ENCODE measurements at regions not wholly inside any gene's neighbourhood (a gene's known extent, or its start where the extent isn't known, plus 50 kb on each side); places are given as distances from the start of the nearest gene placed in this dataset.
A peak's percentile ranks its signal among the peaks of the same experiment; 100 is the strongest.

DNA sequence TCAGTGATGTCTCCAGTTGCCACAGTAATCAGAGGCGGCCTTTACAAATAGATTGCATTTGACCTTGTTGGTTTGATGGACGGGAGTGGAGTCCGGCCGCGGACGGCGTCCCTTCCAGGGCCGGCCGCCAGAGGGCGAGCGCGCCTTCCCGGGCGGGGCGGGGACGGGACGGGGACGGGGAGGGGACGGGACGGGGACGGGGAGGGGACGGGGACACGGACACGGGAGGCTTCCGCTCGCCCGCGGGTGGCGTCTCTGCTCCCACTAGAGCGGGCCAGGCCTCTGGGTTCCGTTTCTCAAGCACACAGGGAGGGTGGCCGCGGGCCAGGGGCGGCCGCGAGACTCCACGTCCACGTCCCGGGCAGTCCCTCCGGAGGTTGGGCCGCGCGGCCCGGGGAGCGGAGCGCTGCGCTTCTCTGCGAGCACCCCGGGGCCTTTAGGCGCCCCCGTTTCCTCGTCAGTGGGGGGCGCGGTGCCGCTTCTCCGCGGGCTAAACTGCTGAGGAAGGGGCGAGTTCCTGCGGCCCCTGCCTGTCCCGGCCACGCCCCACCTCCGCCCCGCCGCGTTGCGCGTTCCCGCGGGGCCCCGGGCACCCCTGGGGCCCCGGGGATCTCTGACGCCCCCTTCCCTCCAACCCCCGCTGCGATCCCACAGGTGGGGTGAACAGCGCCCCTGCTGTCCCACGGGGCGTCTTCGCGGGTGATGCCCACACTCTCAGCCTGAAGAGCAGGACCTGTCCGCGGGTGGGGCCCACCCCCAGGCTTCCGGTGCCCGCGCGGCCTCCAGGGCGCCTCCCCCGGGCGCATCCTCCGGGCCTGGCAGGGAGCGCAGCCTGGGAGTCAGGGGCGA, 84.2 kb upstream of the MKI67 start:
- Histone ChIP-seq H3K4me3 (ENCODE audit: low read depth, low read length) (peak overlapping the region; percentile 45), H3K36me3 (ENCODE audit: control insufficient read depth, insufficient read depth, low read length) (no peaks in the 10 kb centered on the region), H3K27me3 (ENCODE audit: control insufficient read depth, insufficient read depth, low read length) (no peaks in the 10 kb centered on the region)
- FAIRE-seq, result no peak
- DNase-seq (ENCODE audit: low read depth), result peak; percentile 7
- TF ChIP-seq, protein P1, sequence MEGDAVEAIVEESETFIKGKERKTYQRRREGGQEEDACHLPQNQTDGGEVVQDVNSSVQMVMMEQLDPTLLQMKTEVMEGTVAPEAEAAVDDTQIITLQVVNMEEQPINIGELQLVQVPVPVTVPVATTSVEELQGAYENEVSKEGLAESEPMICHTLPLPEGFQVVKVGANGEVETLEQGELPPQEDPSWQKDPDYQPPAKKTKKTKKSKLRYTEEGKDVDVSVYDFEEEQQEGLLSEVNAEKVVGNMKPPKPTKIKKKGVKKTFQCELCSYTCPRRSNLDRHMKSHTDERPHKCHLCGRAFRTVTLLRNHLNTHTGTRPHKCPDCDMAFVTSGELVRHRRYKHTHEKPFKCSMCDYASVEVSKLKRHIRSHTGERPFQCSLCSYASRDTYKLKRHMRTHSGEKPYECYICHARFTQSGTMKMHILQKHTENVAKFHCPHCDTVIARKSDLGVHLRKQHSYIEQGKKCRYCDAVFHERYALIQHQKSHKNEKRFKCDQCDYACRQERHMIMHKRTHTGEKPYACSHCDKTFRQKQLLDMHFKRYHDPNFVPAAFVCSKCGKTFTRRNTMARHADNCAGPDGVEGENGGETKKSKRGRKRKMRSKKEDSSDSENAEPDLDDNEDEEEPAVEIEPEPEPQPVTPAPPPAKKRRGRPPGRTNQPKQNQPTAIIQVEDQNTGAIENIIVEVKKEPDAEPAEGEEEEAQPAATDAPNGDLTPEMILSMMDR (IDR thresholded peaks at IDR 0.05; ENCODE audit: insufficient read depth, low read length, severe bottlenecking), result peak; percentile 76

GRCh38 chr10:128211064-128211504, 84.9 kb upstream of the MKI67 start:
- Histone ChIP-seq H3K27me3 (ENCODE audit: control insufficient read depth, insufficient read depth, low read length) (no peaks in the 10 kb centered on the region), H3K4me3 (ENCODE audit: low read depth, low read length) (no peak overlapping the region), H3K36me3 (ENCODE audit: control insufficient read depth, insufficient read depth, low read length) (no peaks in the 10 kb centered on the region)
- TF ChIP-seq, protein P1 (IDR thresholded peaks at IDR 0.05; ENCODE audit: insufficient read depth, low read length, severe bottlenecking), result no peak
- no peak for DNase-seq (ENCODE audit: low read depth)
- FAIRE-seq, result no peak

- Histone ChIP-seq H3K4me3 (ENCODE audit: low read depth, low read length) (no peak overlapping the region), H3K36me3 (ENCODE audit: control insufficient read depth, insufficient read depth, low read length) (no peaks in the 10 kb centered on the region), H3K27me3 (ENCODE audit: control insufficient read depth, insufficient read depth, low read length) (no peaks in the 10 kb centered on the region)
- TF ChIP-seq, protein P1 (IDR thresholded peaks at IDR 0.05; ENCODE audit: insufficient read depth, low read length, severe bottlenecking), result peak; percentile 100
- DNase-seq (ENCODE audit: low read depth), result peak; percentile 55
- no peak for FAIRE-seq
Observed at GRCh38 chr10:128211953-128212727, 85.9 kb upstream of the MKI67 start.

GRCh38 chr10:128213156-128213555, 86.9 kb upstream of the MKI67 start:
- FAIRE-seq (no peak), DNase-seq (ENCODE audit: low read depth) (no peak)
- Histone ChIP-seq H3K36me3 (ENCODE audit: control insufficient read depth, insufficient read depth, low read length) (no peaks in the 10 kb centered on the region), H3K27me3 (ENCODE audit: control insufficient read depth, insufficient read depth, low read length) (no peaks in the 10 kb centered on the region), H3K4me3 (ENCODE audit: low read depth, low read length) (no peak overlapping the region)
- TF ChIP-seq, protein P1 (IDR thresholded peaks at IDR 0.05; ENCODE audit: insufficient read depth, low read length, severe bottlenecking), result no peak

- Histone ChIP-seq H3K36me3 (ENCODE audit: control insufficient read depth, insufficient read depth, low read length) (no peaks in the 10 kb centered on the region), H3K27me3 (ENCODE audit: control insufficient read depth, insufficient read depth, low read length) (no peaks in the 10 kb centered on the region), H3K4me3 (ENCODE audit: low read depth, low read length) (no peak overlapping the region)
- FAIRE-seq (no peak), DNase-seq (ENCODE audit: low read depth) (no peak)
- TF ChIP-seq, protein P1 (IDR thresholded peaks at IDR 0.05; ENCODE audit: insufficient read depth, low read length, severe bottlenecking), result no peak
Observed at GRCh38 chr10:128215733-128216132, 89.5 kb upstream of the MKI67 start.

All from bronchial epithelial cell (primary cell).